ENCODE measurements at regions not wholly inside any gene's neighbourhood (a gene's known extent, or its start where the extent isn't known, plus 50 kb on each side); places are given as distances from the start of the nearest gene placed in this dataset.
"Not testable (repeated sequence)": the region's sequence is repeated elsewhere in the genome, so short reads cannot be mapped to it uniquely, and the experiment has no call there.

DNA sequence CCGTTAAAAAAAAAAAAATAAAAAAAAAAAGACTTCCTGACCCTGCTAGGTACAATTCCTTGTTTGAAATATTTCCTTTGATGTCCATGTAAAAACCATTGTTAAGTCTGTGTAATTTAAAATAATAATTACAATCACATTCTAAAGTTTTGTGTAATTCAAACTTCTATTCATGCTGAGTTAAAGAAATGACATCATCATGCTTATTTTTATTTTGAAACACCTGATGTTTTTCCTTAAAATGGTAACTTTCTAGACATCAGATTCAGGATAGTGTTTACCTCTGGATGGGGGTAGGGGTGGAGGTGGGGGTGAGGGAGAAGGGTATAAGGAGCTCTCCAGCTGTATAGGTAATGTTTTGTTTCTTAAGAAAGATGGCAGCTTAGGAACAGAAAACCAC, 92.8 kb downstream of the ADCYAP1 start:
- DNase-seq = no peak

DNA sequence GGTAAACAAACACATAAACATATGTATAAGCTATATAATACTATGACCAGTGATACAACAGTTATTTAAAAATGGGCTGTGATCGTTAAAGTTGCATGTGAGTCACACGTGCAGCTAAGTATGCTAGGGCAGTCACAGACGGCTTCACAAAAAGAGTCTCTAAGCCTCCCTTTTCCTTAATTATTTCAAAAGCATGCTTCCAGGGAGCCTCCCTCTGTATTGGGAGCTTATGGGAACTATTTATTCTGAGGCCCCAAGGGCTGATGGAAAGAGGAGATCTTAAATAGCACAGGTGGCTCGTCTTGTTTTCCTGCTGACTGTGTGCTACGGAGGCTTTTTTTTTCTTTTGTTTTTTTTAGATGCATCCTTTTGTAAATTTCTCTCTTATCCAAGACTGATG, 94.3 kb downstream of the ADCYAP1 start:
- DNase-seq = no peak

DNA sequence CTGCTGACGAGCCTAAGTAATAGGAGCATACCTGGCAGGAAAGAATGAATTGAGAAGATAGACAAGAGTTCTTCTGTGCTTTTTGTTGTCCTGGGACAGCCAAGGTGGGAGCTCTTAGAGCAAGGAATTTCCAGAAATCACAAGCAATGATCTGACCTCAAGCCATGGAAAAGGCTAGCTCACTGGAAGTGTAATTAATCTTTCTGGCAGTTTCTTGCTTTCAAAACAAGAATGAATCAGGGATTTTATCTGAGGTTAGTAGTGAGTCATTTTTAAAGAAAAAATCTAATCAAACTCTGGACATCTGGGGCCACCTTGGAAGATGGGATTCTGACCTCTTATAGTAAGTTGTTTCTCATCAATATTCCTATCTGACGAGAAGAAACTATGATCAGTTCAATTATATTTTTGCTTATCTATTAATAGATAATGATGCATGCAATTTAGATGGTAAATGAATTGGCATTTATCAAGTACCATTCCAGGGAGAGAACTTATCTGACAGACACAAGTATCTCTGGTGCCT, 98.0 kb downstream of the ADCYAP1 start:
- DNase-seq = no peak

DNA sequence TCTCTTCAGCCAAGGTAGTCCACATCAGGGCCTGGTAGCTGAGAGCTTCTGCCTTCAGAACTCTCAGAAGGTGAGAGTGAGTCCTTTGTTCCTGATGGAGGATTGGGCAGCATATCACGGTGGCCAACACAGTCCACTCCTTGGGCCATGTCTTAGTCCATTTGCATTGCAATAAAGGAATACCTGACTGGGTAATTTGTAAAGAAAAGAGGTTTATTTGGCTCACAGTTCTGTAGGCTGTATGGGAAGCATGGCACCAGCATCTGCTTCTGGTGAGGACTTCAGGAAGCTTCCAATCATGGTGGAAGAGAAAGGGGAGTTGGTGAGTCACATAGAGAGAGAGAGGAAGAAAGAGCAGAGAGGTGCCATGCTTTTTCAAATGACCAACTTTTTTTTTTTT, 98.8 kb downstream of the ADCYAP1 start:
- no peak for DNase-seq

DNA sequence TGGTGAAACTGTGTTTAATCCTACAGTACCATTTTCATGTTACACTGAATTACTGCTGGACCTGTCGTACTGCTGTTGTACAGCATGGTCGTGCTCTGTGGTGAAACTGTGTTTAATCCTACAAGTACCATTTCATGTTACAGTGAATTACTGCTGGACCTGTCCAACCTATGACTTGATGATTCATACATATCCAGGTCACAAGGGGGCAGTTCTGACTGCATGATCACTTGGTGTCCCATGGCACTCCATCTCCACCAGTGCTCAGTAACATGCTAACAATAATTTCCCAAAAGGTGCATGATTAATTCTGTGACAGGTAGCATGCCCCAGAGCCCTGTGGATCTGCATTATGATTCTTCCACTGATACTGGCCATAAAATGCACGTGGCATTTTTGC, 101.6 kb downstream of the ADCYAP1 start:
- no peak for DNase-seq

DNA sequence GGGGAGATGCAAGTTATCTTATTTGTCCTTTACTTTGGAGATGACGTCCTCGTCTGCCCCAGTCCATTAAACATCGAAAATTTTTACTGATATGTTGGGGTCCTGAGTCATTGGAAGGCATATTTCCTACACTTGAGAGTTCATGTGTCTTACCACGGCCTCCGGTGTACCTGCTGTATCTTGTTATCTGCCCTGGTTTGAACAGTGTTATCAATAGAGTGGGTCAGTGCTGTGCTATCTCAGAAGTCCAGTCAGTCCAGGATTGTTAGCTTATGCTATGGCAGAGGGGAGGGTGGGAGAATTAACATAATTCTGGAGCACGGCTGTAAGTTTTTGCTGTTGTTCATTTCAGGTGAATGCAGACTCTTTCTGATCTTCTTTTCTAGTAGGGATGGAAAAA, 102.3 kb downstream of the ADCYAP1 start:
- DNase-seq = no peak

DNA sequence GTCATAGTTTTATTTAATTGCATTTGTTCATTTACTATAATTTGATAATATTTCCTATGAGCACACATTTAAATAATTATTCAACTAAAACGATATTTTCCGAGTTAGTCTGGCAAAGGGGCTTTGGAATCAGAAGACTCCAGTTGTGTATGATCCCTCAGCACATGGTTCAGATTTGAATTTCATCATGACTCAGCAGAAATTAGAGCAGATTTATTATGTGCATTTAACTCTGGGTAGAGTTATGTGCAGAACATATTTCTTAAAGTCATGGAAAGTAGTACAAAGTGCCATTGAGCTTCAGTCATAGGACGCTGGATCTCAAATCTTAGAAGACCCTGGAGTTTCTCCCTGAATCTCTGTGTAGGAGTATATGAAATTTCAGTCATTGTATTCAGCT, 106.7 kb downstream of the ADCYAP1 start:
- no peak for DNase-seq

DNA sequence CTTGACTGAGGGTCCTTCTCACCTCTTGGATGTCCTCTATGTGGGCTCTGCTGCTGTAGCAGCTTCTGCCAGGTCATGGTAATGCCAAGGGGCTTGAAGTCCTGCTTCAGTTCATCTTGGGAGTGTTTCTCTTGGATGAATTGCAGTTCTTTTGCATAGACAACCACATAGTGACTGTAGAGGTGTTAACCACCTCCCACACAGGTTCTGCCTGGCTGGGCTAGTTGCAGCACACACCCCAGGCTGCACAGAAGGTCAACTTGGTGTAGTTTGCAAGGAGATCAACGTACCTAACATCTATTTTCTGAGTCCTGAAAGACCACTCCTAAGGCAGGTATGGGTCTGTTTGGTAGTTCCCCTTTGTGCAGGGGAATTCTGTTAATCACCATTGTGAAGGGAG, 108.1 kb downstream of the ADCYAP1 start:
- DNase-seq = peak in 1 of 2 experiments; percentile 15

DNA sequence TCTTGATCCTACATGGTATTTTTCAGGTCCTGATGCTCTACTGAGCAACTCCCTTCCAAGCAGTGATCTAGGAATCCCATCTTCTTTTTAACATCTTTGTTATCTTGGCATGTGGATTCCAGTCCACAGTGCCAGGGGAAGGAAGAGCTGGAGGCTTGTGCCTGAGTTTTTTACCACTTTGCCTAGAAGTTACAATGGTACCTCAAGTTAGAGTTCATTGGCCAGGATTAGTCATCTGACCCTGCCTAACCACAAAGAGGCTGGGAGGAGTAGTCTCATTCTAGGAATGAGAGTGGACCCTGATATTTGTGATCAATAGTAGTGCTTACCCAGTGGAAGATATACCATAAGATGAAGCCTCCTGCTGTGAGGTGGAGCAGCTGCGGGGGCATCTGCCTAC, 109.3 kb downstream of the ADCYAP1 start:
- no peak for DNase-seq

DNA sequence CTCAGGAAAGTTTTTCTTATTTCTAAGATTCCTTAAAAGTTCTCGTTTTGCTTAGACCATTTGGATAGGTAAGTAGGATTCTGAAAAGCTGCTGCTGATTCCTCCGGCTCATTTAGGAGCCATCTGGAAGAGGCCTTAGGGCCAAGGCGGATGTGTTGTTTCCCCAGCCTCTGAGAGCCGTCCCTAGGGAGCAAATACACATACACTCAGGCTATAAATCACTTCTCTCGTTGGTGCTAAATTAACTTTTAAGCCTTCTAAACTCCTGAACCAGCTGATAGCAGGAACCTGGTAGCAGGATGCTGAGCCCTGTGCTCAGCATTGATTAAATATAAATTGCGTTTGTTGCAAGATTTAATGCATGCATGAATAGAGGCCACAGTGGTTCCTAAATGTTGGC, 109.8 kb downstream of the ADCYAP1 start:
- DNase-seq = no peak

DNA sequence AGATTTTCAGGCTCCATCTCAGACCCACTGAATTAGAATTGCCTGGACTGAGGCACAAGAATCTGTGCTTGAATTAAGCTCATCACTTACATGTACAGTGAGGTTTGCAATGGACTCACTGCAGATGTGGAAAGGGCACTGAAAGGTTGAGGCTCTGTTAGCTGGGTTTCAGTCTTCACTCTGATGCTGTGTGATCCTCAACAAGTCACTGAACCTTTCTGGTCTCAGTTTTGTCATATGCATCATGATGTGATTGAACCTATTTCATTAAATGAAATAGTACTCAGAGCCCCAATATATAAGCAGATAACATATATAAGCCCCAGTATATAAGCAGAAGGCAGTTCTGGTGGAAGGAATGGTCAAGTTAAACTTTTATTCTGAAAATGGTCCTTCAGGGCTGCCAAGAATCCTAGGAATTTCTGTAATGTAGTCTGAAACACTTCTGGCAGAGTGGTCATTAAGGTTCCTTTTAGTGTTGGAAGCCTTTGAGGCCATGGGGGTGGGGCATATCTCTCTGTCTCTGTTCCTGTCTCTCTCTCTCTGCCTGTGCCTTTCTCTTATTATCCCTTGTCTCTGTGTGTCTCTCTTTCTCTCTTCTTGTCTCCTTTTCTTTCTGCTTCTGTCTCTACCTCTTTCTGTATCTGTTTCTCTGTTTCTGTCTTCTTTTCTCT, 110.4 kb downstream of the ADCYAP1 start:
- no peak for DNase-seq

DNA sequence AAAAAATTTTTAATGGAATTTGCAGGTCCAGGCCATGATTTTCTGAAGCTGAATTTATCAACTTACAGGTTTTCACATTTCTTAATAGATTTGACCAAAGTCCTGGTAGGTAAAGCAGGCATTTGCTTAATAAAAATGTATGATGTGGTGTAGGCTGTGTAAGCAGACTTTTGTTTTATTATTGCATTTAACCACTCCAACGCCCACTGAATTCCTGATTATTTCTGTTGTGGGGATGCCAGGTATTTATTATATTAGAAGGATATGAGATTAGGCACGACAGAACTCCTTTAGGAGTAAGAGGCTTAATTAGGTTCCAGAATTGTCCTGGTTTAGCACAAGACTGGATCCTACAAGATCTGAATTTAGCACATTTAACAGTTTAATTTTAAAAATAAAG, 111.1 kb downstream of the ADCYAP1 start:
- DNase-seq = no peak

DNA sequence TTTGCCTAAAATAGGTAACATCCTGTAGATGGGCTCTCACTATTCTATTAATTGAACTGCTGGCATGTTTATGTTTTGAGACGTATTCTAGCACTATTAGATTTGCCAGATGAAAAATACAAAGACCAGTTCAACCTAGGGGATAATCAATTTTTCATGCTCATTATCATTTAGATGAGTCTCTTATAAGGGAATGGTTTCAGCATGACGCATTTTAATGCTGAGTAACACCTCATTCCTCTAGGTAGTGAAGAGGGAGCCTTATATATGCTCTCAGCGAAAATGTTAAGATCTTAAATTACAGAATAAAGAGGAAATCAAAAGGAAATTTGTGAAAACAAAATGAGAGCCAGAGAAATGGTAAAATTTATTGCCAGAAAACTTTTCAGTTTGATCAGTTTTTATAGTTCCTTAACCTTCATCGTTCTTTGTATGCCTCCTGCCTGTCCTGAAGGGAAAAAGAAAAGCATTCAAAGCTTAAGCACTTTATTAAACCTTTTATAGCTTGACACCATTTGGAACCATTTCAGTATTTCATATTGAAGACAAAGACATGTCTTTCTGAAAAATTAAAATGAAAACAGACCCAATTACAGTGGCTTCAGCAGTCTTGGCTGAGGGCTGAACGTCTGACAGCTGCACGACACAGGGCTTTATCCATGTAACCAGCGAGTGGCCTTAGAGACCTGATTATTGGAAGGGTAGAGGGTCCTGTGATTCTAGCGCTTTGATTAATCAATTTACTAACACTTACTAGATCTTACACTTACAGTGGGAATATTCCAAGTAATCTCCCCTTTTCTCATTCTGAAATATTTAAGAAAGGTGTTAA, 112.8 kb downstream of the ADCYAP1 start:
- no peak for DNase-seq

DNA sequence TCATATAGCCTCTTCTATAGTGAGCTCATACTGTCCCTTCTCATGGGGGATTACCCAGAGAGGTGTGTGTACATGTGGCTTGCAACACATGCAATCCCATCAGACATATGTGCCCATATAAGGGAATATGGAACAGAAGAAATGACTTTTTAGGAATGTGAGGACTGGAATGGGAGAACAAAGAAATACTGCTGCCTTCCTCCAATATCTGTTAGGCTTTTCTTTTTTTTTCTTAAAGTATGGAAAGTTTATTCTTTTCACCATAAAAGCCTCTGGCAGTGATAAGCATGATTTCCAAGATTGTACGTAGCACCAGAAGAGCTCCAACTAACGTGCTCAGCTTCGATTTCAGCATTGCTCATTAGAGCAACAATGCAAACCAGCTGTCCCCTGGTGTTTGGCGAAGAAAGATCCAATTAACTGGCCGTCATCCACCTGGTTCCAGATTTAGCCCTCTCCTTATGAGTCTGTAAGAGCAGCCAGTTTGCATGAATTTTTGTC, 113.6 kb downstream of the ADCYAP1 start:
- no peak for DNase-seq

DNA sequence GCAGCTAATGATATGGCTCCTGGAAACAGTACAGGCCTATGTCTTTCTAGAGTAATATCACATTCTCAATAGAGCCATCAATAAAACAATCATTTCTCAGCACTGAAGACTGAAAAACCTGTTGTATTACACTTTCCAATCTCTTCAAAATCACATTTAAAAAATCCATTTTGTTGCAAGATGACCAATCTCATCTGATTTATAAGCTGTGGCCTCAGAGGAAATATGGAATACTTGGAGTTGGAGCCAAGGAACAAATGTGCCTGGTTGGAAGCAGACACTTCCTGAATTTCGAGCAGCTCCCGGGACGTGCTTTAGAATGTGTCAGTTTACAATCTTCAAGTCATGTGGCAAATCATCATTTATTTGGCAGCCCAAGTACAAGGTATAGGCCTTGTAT, 114.5 kb downstream of the ADCYAP1 start:
- no peak for DNase-seq

DNA sequence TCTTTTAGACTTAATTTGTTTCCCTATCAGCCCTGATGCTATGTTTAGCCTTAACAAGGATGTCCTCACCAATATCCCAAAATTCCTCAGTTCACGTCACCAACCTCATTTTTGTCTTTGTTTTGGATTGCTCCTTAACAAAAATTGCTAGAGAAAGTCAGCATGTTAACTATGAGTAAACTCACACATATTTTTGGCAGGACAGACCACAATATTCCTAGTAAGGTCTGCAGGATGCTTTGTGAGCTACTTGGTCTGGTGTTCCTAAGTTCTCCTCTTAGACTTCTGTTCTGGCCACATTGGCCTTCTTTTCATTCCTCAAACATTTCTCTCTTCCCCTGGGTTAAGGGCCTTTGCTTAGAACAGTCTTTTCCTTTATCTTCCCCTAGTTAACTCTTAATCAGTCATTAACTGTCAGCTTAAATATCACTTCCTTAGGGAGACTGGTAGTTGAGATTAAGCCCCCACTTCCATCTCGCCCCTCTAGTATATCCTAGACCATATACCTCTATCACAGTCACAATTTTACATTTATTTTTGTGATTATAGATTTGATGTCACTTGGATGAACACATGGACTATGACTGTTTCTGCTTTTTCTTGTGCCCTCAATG, 116.2 kb downstream of the ADCYAP1 start:
- DNase-seq = no peak

DNA sequence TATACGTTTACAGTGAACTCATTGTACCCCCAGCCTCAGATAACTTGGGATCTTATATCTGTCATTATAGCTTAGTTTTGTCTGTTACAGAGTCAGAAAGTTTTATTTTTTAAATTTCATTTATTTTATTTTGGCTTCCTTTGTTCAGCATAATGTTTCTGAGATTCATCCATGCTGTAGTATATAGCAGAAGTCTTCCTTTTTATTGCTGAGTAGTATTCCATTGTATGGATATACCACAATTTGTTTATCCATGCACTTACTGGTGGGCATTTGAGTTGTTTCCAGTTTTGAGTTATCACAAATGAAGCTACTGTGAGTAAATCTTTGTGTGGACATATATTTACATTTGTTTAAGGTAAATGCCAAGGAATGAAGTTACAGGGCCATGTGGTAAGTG, 122.3 kb downstream of the ADCYAP1 start:
- no peak for DNase-seq

DNA sequence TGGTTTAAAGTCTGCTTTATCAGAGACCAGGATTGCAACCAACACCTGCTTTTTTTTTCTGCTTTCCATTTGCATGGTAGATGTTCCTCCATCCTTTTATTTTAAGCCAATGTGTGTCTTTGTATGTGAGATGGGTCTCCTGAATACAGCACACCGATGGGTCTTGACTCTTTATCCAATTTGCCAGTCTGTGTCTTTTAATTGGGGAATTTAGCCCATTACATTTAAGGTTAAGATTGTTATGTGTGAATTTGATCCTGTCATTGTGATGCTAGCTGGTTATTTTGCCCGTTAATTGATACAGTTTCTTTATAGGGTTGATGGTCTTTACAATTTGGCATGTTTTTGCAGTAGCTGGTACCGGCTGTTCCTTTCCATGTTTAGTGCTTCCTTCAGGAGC, 128.4 kb downstream of the ADCYAP1 start:
- not testable (repeated sequence) for DNase-seq

DNA sequence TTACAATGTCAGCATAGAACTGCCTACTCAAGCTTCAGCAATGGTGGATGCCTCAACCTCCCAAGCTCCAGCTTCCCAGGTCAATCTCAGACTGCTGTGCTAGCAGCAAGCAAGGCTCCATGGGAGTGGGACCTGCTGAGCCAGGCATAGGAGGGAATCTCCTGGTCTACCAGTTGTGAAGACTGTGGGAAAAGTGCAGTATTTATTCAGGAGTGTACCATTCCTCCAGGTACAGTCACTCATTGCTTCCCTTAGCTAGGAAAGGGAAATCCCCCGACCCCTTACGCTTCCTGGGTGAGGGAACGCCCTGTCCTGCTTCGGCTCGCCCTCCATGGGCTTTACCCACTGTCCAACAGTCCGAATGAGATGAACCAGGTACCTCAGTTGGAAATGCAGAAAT, 130.3 kb downstream of the ADCYAP1 start:
- no peak for DNase-seq

DNA sequence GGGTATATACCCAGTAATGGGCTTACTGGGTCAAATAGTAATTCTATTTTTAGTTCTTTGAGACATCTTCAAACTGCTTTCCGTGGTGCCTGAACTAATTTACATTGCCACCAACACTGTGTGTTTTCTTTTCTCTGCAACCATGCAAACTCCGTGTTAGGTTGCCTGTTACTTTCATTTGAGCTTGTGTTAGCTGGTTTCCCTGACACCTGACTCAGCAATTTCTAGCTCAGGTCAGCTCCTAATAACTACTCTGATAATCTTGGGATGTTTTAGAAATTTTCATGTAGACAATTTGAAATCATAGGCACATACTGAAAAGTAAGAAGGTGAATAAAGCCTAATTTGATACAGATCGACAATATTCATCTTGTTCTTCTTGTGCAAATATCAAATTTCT, 132.3 kb downstream of the ADCYAP1 start:
- no peak for DNase-seq

DNA sequence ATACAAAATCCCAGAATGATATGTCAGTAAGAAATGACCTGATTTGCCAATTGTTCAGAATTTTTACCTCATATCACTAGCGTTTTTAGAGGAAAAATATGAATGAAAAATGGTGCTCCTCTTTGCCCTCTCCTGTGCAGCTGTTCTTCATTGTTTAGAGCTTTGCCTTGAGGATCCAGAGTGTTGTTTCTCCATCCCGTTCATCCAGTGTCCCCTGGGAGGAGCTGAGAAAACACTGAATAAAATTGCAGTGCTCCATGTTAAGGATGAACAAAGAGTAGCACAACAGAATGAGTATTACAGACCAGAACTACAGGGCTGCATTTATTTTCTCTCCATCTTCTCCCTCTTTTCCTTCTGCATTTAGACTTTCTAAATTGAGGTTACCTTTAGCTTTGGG, 133.1 kb downstream of the ADCYAP1 start:
- DNase-seq = no peak

DNA sequence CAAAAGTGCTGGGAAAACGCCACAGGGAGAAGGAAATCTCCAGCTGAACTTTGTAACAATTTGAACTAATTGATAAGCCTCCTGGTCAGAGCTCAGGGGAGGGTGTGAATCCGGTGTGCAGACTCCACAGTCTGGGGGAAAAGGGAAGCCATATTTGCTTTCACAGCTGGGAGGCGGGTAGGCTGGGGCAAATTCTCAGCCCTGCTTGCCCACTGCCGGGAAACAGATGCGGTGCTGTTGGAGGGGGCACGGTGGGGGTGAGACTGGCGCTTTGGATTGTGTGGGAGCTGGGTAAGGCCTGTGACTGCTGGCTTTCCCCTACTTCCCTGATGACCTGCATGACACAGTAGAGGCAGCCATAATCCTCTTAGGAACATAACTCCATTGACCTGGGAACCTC, 134.8 kb downstream of the ADCYAP1 start:
- no peak for DNase-seq

DNA sequence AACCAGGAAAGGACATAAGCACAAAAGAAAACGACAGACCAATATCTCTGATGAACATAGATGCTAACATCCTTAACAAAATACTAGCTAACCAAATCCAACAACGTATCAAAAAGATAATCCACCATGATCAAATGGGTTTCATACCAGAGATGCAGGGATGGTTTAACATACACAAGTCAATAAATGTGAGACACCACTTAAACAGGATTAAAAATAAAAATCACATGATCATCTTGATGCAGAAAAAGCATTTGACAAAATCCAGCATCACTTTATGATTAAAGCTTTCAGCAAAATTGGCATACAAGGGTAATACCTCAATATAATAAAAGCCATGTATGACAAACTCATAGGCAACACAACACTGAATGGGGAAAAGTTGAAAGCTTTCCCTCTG, 138.4 kb downstream of the ADCYAP1 start:
- DNase-seq = not testable (repeated sequence)

DNA sequence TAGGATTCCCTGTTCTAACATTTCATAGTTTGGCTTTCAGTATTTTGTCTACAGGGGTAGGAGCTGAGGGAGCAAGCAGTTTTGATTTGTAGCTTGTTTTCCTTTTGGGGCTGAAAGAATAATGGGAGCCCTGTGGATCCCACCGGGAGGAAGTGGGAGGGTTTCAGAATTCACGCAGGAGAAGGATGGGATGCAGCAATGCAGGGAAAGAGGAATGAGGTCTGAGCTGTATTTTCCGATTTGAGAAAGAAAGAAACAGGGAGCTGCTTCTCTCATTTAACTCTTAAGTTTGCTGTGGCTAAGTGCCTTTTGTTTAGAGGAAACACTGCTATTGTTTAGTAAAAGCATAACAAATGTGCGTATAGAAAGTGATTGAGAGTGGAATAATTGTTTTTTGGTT, 141.0 kb downstream of the ADCYAP1 start:
- no peak for DNase-seq

All from NCI-H526 (cell line).